Brain microvascular endothelial cell (primary cell): ENCODE measurements at regions not wholly inside any gene's neighbourhood (a gene's known extent, or its start where the extent isn't known, plus 50 kb on each side); places are given as distances from the start of the nearest gene placed in this dataset.
A peak's percentile ranks its signal among the peaks of the same experiment; 100 is the strongest.

ENCODE experiments used
- DNase-seq: peaks from one replicate; pipeline ENCODE4 v3.0.0-alpha.2; 2020
- H3K27ac ChIP-seq: fragments of 250-450 bp; sonication (Bioruptor Pico); 2 replicates; pipeline ENCODE4 v1.5.1; 2020; ENCODE audit warnings: mild to moderate bottlenecking, moderate library complexity
- H3K27me3 ChIP-seq: fragments of 250-450 bp; sonication (Bioruptor Pico); replicated peaks from 2 replicates; pipeline ENCODE4 v1.5.1; 2020; ENCODE audit warnings: mild to moderate bottlenecking
- H3K36me3 ChIP-seq: fragments of 250-450 bp; sonication (Bioruptor Pico); replicated peaks from 2 replicates; pipeline ENCODE4 v1.5.1; 2020; ENCODE audit warnings: mild to moderate bottlenecking
- H3K4me3 ChIP-seq: 2 replicates; pipeline ENCODE4 v1.5.1; 2011; ENCODE audit warnings: low read depth, mild to moderate bottlenecking, control low read depth, low read length, moderate library complexity
- CTCF ChIP-seq: IDR thresholded peaks from 2 replicates; pipeline ENCODE4 v1.5.1; 2011; ENCODE audit warnings: low read depth, mild to moderate bottlenecking, moderate library complexity, low read length, control low read depth, inconsistent platforms; ENCODE audit errors: missing control alignments
- in situ Hi-C: cut with HindIII; loops from 2 replicates; pipeline ENCODE4 v1.10.0; 2017; ENCODE audit warnings: low sequenced_read_pairs, low pct_ligation_motif_present

- TF ChIP-seq CTCF, result no peak
- no peak overlapping the region for H3K4me3 ChIP-seq
- no peaks in the 10 kb centered on the region for H3K27me3 ChIP-seq
- no peak for DNase-seq
- no peaks in the 10 kb centered on the region for H3K36me3 ChIP-seq
- in situ Hi-C loops, result no loop called here
- H3K27ac ChIP-seq, result no peak overlapping the region
Measured at GRCh38 chr4:138925495-138925894, 90.1 kb upstream of the NOCT start.

- Histone ChIP-seq H3K27me3 (no peaks in the 10 kb centered on the region), H3K4me3 (peak overlapping the region; percentile 22), H3K36me3 (no peaks in the 10 kb centered on the region), H3K27ac (no peak overlapping the region)
- peak; percentile 80 for DNase-seq
- in situ Hi-C loops, result no loop called here
- peak; percentile 83 for TF ChIP-seq CTCF
Measured at GRCh38 chr4:138919094-138919936, 96.3 kb upstream of the NOCT start.

- H3K27ac ChIP-seq, result no peak overlapping the region
- H3K36me3 ChIP-seq, result no peaks in the 10 kb centered on the region
- TF ChIP-seq CTCF, result no peak
- in situ Hi-C loops, result no loop called here
- no peak for DNase-seq
- no peaks in the 10 kb centered on the region for H3K27me3 ChIP-seq
- H3K4me3 ChIP-seq, result no peak overlapping the region
Measured at GRCh38 chr4:138918169-138918869, 97.3 kb upstream of the NOCT start.

GRCh38 chr4:138916763-138917162 lies 98.8 kb upstream of the NOCT start:
- no peak for TF ChIP-seq CTCF
- Histone ChIP-seq H3K36me3 (no peaks in the 10 kb centered on the region), H3K27ac (no peak overlapping the region), H3K27me3 (no peaks in the 10 kb centered on the region), H3K4me3 (no peak overlapping the region)
- DNase-seq, result no peak
- in situ Hi-C loops, result no loop called here

- in situ Hi-C loops, result no loop called here
- no peaks in the 10 kb centered on the region for H3K36me3 ChIP-seq
- no peak overlapping the region for H3K4me3 ChIP-seq
- DNase-seq, result no peak
- H3K27ac ChIP-seq, result no peak overlapping the region
- TF ChIP-seq CTCF, result no peak
- H3K27me3 ChIP-seq, result no peaks in the 10 kb centered on the region
Measured at GRCh38 chr4:138915756-138916155, 99.8 kb upstream of the NOCT start.
